ENCODE measurements at regions not wholly inside any gene's neighbourhood (a gene's known extent, or its start where the extent isn't known, plus 50 kb on each side); places are given as distances from the start of the nearest gene placed in this dataset.

DNA sequence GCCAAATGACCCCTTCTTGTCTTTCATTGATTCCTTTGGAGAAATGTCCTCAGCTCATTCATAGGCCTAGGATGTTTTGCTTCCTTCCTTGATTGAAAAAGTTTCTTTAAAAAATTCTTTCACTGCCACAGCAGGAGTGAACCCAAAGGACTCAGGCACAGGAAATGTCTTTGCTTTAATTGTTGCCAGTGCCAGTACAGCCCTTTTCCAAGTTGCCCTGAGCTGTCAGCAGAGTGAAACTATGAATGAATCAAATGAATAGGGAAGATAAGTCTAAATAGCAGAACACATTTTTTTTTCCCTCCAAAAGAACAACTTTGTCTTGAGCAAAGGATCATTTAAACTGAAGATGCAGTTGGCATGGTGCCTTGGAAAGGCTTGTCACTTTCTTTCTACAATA is 63.8 kb upstream of the SLC4A4 start:
- FAIRE-seq (no peak), DNase-seq (ENCODE audit: low spot score) (no peak)

DNA sequence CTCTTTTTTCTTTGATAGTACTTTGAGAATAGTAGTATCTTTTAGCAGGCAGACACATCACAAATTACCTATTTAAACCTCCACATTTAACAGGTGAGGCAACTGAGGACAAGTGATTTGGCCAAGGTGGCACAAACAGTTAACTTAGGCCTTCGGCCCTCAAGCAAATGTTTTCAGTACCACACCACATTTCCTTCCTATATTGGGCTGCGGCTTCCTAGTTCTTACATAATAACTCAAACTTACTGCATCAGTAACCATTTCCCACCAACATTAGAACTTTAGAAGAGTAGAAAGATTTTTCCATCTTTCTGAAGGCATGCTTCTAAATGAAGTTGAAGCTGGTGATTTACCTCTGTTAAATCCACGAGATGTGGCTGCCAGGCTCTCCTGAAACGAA is 63.2 kb upstream of the SLC4A4 start:
- DNase-seq (ENCODE audit: low spot score) (no peak), FAIRE-seq (no peak)

DNA sequence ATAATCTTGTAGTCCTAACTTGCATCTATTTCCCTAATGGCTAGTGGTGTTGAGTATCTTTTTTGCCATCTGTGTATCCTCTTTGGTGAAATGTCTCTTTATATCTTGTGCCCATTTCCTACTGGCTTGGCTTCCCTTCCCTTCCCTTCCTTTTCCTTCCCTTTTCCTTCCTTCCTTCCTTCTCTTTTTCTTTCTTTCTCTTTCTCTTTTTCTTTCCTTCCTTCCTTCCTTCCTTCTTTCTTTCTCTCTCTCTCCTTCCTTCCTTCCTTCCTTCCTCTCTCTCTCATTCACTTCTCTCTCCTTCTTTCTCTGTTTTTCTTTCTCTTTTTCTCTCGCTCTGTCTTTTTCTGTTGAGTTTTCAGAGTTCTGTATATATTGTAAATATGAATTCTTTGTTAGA is 61.5 kb upstream of the SLC4A4 start:
- DNase-seq (ENCODE audit: low spot score) (no peak), FAIRE-seq (no peak)

DNA sequence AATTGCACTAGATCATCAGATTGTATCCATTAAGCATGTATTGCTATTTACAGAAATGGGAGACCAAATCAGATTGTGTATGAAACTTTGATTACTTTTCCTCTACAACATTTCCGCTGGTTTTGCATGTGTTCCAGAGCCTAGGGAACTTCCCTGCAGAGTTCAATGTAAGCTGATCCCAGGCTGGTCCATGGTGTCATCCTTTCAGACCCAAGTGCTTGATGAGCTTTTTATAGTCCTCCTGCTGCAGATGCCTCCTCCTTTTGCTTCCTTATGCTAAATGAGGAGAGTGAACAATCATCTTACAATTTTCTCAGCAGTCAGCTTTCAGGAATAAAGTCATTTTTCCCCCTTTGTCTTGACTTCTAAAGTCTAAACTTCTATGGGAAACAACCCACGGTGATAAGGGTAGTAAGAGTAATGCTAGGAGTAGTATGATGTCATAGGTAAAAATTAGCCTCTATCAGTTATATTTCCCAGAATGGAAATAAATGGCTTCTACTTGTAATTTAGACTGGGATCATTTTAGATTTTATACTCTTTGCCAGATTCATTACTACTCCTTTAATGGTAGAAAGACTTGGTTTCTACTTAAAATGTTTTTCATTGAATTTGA is 55.1 kb upstream of the SLC4A4 start:
- no peak for FAIRE-seq
- no peak for DNase-seq (ENCODE audit: low spot score)

DNA sequence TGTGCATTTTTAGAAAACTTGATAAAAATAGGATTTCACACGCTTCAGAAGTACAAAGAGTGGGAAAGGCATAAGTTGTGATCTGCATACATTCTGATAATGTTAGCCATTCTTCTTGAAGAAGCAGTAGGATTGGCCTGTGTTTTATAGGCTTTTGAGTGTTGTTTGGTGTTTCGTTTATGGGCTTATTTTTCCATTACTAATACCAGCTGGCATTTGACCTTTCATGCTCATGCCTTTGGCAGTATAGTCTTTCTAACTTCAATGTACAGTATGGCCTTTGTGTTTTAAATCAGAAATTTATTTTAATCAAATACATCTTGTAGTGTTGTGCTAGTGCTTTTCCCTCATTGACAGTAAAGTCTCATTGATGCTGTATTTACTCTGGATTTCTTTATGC is 51.5 kb upstream of the SLC4A4 start:
- DNase-seq (ENCODE audit: low spot score): no peak

DNA sequence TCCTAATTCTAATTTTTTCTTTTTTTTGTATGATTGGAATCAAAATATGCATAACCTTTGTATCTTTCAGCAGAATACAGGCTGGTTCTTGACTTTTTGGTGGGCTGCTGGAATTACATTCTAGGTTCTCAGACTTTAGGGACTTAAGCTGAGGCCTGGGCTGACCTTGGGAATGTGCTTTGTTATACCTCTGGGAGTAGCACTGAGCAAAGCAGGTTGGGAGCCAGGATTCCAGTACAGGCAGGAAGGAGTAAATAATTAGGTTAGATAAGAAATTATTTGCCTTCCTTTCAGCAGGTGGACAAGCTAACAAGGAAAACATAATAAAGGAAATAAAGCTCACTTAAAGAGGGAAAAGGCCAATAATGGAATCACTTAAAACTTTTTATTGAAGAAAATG is 49.9 kb upstream of the SLC4A4 start:
- FAIRE-seq (no peak), DNase-seq (ENCODE audit: low spot score) (no peak)

More for the DNA sequence above, 51.5 kb upstream of the SLC4A4 start:
- no peak for FAIRE-seq

All from RCC 7860 (cell line).